ENCODE measurements at regions not wholly inside any gene's neighbourhood (a gene's known extent, or its start where the extent isn't known, plus 50 kb on each side); places are given as distances from the start of the nearest gene placed in this dataset.

DNA sequence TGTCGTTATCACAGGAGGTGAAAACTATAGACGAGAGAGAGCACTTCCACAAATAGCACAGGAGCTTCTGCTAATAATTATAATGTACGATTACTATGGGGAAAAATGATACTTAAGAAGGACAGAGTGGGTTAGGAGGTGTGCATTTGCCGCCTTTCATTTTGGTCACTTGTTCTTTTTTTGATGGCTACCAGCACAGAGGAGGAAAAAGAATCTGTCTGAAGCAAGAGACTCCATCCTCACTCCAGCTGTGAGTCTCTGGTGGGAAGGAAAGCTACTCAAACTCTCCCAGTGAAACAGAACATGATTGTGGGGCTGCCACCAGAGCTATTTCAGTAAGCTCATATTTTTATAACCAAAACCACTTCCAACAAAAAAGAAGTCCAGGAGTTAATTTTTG is 270.4 kb upstream of the TMEM161B start (continued):
- TF ChIP-seq, protein P1, sequence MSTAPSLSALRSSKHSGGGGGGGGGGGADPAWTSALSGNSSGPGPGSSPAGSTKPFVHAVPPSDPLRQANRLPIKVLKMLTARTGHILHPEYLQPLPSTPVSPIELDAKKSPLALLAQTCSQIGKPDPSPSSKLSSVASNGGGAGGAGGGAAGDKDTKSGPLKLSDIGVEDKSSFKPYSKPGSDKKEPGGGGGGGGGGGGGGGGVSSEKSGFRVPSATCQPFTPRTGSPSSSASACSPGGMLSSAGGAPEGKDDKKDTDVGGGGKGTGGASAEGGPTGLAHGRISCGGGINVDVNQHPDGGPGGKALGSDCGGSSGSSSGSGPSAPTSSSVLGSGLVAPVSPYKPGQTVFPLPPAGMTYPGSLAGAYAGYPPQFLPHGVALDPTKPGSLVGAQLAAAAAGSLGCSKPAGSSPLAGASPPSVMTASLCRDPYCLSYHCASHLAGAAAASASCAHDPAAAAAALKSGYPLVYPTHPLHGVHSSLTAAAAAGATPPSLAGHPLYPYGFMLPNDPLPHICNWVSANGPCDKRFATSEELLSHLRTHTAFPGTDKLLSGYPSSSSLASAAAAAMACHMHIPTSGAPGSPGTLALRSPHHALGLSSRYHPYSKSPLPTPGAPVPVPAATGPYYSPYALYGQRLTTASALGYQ (CRISPR knock-in tag; IDR thresholded peaks at IDR 0.05) = no peak

DNA sequence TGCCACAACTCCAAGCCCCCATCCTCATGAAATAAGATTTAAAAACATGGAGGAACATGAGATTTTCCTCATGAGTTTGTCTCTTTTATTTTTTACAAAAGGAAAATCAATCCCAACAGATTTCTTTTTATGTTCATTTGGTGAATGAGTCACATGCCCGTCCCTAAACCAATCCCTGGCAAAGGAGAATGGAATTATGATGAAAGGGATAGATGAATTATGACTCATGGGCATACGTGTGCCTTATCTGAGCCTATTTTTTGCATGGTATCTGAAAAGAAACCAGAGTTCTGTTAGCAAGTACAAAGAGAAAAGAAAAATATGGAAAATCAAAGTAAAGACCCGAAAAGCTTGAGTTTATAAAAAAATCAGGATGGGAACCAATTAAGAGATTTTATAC is 267.5 kb upstream of the TMEM161B start:
- BruUV-seq (replicated peaks) = no TSS peak
- H3K27ac ChIP-seq (ENCODE audit: extremely low read length, insufficient read depth, low read length) = no peak overlapping the region
- DNase-seq (ENCODE audit: low spot score) (no peak), FAIRE-seq (no peak), ATAC-seq (no peak)
- WGBS (ENCODE audit: low lambda C conversion rate) = 1% methylated on average over 3 of the region's 3 CpGs
- ChIA-PET CTCF (ENCODE audit: low intra/inter-chr PET ratio, low total read pairs) (no interaction called here), POLR2A (no interaction called here)
- H3K4me3 ChIP-seq (replicated peaks in 1 of 3; ENCODE audit: insufficient read depth in 1 of 3, low read depth in 2 of 3, low read length in 3 of 3) = no peak overlapping the region
- H3K79me2 ChIP-seq (ENCODE audit: insufficient read depth, low read length) = no peaks in the 10 kb centered on the region
- no peaks in the 10 kb centered on the region for H4K20me1 ChIP-seq (ENCODE audit: insufficient read depth, low read length)
- no peaks in the 10 kb centered on the region for H3K4me1 ChIP-seq (ENCODE audit: insufficient read depth, low read length)
- H3K4me2 ChIP-seq (ENCODE audit: low read depth, low read length) = no peak overlapping the region
- H3K36me3 ChIP-seq (replicated peaks in 1 of 2; ENCODE audit: control insufficient read depth in 1 of 2, insufficient read depth in 2 of 2, low read length in 2 of 2) = no peaks in the 10 kb centered on the region
- intact Hi-C loops (cut with micrococcal nuclease; ENCODE audit: unreplicated experiment) (no loop called here), in situ Hi-C loops (cut with HindIII; ENCODE audit: extremely low pct_ligation_motif_present, low pct_unique_long_range_greater_than_20kb) (no loop called here)
- no peaks in the 10 kb centered on the region for H3K9me3 ChIP-seq (ENCODE audit: low read length)
- H3K27me3 ChIP-seq (ENCODE audit: control insufficient read depth in 1 of 2, insufficient read depth in 2 of 2, low read length in 2 of 2) = no peaks in the 10 kb centered on the region
- H3K9ac ChIP-seq (ENCODE audit: insufficient read depth, low read depth, low read length) = no peak overlapping the region
- no peak overlapping the region for H2AFZ ChIP-seq (ENCODE audit: low read length)
- TF ChIP-seq CAMTA2 (CRISPR knock-in tag; IDR thresholded peaks at IDR 0.05; ENCODE audit: borderline replicate concordance) = no peak
- TF ChIP-seq ATRX (CRISPR knock-in tag; IDR thresholded peaks at IDR 0.05; ENCODE audit: borderline replicate concordance) = no peak
- TF ChIP-seq, protein P2, sequence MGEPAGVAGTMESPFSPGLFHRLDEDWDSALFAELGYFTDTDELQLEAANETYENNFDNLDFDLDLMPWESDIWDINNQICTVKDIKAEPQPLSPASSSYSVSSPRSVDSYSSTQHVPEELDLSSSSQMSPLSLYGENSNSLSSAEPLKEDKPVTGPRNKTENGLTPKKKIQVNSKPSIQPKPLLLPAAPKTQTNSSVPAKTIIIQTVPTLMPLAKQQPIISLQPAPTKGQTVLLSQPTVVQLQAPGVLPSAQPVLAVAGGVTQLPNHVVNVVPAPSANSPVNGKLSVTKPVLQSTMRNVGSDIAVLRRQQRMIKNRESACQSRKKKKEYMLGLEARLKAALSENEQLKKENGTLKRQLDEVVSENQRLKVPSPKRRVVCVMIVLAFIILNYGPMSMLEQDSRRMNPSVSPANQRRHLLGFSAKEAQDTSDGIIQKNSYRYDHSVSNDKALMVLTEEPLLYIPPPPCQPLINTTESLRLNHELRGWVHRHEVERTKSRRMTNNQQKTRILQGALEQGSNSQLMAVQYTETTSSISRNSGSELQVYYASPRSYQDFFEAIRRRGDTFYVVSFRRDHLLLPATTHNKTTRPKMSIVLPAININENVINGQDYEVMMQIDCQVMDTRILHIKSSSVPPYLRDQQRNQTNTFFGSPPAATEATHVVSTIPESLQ (CRISPR knock-in tag; conservative IDR thresholded peaks at IDR 0.05) = no peak
- TF ChIP-seq ZBTB7B (CRISPR knock-in tag; IDR thresholded peaks at IDR 0.05) = no peak
- TF ChIP-seq, protein P3, sequence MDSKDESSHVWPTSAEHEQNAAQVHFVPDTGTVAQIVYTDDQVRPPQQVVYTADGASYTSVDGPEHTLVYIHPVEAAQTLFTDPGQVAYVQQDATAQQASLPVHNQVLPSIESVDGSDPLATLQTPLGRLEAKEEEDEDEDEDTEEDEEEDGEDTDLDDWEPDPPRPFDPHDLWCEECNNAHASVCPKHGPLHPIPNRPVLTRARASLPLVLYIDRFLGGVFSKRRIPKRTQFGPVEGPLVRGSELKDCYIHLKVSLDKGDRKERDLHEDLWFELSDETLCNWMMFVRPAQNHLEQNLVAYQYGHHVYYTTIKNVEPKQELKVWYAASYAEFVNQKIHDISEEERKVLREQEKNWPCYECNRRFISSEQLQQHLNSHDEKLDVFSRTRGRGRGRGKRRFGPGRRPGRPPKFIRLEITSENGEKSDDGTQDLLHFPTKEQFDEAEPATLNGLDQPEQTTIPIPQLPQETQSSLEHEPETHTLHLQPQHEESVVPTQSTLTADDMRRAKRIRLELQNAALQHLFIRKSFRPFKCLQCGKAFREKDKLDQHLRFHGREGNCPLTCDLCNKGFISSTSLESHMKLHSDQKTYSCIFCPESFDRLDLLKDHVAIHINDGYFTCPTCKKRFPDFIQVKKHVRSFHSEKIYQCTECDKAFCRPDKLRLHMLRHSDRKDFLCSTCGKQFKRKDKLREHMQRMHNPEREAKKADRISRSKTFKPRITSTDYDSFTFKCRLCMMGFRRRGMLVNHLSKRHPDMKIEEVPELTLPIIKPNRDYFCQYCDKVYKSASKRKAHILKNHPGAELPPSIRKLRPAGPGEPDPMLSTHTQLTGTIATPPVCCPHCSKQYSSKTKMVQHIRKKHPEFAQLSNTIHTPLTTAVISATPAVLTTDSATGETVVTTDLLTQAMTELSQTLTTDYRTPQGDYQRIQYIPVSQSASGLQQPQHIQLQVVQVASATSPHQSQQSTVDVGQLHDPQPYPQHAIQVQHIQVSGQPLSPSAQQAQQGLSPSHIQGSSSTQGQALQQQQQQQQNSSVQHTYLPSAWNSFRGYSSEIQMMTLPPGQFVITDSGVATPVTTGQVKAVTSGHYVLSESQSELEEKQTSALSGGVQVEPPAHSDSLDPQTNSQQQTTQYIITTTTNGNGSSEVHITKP (CRISPR knock-in tag; IDR thresholded peaks at IDR 0.05; ENCODE audit: low read depth) = no peak
- TF ChIP-seq, protein P4, sequence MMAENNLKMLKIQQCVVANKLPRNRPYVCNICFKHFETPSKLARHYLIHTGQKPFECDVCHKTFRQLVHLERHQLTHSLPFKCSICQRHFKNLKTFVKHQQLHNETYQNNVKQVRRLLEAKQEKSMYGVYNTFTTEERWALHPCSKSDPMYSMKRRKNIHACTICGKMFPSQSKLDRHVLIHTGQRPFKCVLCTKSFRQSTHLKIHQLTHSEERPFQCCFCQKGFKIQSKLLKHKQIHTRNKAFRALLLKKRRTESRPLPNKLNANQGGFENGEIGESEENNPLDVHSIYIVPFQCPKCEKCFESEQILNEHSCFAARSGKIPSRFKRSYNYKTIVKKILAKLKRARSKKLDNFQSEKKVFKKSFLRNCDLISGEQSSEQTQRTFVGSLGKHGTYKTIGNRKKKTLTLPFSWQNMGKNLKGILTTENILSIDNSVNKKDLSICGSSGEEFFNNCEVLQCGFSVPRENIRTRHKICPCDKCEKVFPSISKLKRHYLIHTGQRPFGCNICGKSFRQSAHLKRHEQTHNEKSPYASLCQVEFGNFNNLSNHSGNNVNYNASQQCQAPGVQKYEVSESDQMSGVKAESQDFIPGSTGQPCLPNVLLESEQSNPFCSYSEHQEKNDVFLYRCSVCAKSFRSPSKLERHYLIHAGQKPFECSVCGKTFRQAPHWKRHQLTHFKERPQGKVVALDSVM (CRISPR knock-in tag; IDR thresholded peaks at IDR 0.05) = no peak
- TF ChIP-seq ELF4 (CRISPR knock-in tag; IDR thresholded peaks at IDR 0.05; ENCODE audit: borderline replicate concordance) = no peak
- TF ChIP-seq HNF4A (CRISPR knock-in tag; IDR thresholded peaks at IDR 0.05) = no peak
